GM12878 (cell line): ENCODE measurements at regions not wholly inside any gene's neighbourhood (a gene's known extent, or its start where the extent isn't known, plus 50 kb on each side); places are given as distances from the start of the nearest gene placed in this dataset.

Experiments used
- CHD1 ChIP-seq: IDR thresholded peaks from 2 replicates; pipeline ENCODE4 v1.6.1; 2012; ENCODE audit warnings: low read depth, low read length, improper control_type of control experiment
- PBX3 ChIP-seq: IDR thresholded peaks from 2 replicates; pipeline ENCODE4 v1.6.1; 2011; ENCODE audit warnings: mild to moderate bottlenecking, low read depth, low read length, moderate library complexity; ENCODE audit not compliant: insufficient replicate concordance
- POU2F2 ChIP-seq: IDR thresholded peaks from 3 replicates; pipeline ENCODE4 v1.6.1; 2011; ENCODE audit warnings: low read depth, mild to moderate bottlenecking, low read length, borderline replicate concordance
- SMC3 ChIP-seq: IDR thresholded peaks from 2 replicates; pipeline ENCODE4 v1.6.1; 2011; ENCODE audit warnings: low read length, improper control_type of control experiment, borderline replicate concordance

- no peak for TF ChIP-seq SMC3
- no peak for TF ChIP-seq PBX3
- no peak for TF ChIP-seq POU2F2
- no peak for TF ChIP-seq CHD1
Observed at GRCh38 chr18:77677536-77677935, 427.9 kb downstream of the GALR1 start.
